NCI-H2171 (cell line): ENCODE measurements at regions not wholly inside any gene's neighbourhood (a gene's known extent, or its start where the extent isn't known, plus 50 kb on each side); places are given as distances from the start of the nearest gene placed in this dataset.

ENCODE experiments used
- DNase-seq: peaks from one replicate; lab custom pipeline; 2025; lab: John Stamatoyannopoulos, UW

DNA sequence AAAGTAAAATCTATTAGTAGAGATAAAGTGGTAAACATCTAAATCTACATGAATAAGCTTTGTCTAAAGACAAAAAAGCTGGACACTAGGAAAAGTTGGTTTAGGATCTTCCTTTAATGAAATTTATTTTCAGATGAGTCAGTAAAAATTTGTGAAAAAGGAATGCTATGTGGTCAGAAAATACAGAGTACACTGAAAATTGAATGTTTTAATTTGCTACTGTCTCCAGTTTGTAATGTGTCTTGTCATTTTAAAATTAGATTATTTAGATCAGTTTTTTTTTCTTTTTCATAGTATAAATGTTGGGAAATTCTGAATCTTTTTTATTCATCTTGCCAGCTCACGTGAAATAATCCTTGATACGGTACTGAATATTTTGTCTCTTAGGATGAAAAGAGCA lies 56.9 kb downstream of the SLITRK6 start:
- DNase-seq, result no peak

DNA sequence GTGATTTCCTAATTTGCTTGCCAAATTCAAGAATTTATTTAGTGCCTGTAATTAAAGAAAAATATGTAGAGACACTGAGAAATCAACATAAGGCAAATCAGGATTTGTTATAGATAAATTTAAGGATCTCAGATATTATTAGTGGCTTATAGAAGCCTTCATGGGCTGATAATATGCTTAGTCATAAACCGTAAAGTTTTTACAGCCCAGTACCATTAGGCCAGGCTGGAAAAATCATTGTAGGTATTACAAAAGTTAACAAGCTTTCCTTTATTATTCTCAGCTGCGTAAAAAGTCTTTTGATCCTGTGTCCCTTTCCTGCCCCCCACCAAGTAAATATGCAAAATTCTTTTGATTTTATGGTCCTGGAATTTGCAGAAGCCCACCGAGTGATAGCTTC lies 58.2 kb downstream of the SLITRK6 start:
- no peak for DNase-seq

DNA sequence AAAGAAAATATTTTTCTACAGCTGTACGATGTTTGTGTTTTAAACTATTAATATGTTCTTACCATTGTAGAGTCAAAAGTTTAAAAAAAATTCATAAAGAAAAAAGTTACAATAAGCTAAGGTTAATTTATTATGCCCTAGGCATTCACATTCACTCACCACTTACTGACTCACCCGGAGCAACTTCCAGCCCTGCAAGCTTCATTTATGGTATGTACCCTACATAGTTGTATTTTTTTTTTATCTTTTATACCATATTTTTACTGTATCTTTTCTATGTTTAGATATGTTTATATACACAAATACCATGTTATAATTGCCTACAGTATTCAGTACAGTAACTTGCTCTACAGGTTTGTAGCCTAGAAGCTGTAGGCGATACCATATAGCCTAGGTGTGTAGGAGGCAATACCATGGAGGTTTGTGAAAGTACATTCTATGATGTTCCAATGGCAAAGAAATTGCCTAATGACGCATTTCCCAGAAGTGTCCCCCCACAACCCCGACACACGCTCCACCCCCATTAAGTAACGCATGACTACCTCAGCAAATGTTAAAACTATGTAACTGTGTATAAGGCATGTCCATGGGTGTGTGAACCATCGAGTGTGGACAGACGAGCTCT lies 60.4 kb downstream of the SLITRK6 start:
- no peak for DNase-seq

DNA sequence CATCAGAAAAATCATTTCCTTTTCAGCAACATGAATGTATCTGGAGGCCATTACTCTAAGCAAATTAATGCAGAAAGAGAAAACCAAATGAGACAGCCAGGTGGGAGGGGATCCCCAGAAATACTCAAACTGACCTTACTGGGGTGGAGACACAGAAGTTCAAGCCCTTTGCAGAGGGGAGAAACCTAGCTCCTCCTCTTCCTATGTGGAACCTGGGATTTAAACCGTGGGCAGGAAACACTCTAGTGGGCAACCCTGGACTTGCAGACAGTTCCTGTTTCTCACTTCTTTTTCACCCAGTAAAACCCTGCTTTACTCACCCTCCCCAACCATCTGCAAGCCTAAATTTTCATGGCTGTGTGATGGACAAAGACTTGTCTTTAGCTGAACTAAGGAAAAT lies 61.3 kb downstream of the SLITRK6 start:
- no peak for DNase-seq

DNA sequence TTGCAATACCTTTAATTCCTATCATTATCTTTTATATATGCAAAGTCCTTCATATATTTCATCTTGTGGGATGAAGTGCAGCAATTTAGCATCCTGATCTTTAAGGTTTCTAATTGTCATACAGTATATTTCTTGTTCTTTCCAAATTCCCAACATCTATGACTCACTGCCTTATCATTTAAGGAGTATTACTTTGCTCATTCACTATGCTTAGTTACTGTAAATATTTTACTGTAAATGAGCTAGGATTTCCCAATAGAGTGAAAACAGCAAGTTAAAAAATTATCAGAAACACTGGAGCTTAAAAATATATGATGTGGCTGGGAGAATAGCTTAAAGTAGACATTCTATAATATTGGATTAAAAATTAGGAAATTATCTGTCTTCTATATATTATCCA lies 69.9 kb downstream of the SLITRK6 start:
- DNase-seq, result no peak

DNA sequence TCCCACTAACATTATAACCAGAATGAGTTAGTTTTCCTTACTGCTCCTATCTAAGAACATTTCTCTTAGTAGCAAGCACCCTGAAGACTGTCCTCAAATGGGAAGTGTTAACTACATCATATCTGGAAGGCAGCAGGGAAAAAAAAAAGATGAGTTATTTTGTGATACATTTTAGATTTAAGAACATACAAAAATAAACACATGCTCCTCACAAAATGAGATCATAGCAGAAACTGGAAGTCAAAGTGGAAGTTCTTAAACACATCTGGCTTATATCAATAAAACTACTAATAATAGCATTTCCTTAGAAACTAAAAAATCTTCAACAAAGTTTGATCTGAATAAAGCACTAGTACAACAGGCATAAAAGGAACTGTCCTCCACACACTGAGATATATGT lies 70.4 kb downstream of the SLITRK6 start:
- DNase-seq, result no peak

DNA sequence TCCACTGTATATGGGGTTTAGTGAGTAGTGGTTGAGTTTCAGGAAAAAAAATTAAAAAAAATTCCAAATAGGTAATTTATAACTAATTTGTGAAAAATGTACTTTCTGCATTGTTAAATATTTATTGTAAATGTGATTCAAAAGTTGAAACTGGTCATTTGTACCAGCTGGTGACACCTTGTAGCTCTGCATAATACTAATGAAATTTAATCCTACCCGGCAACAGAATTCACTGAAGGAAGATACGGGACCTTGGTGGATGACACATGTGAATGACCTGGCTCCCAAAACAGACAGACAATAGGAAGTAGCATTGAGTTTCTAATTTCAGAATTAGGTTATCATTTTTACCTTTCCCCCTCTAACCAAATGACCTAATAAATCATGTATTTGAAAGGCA lies 73.8 kb downstream of the SLITRK6 start:
- no peak for DNase-seq

- DNase-seq, result no peak
Observed at GRCh38 chr13:85724546-85725432, 74.4 kb downstream of the SLITRK6 start.

DNA sequence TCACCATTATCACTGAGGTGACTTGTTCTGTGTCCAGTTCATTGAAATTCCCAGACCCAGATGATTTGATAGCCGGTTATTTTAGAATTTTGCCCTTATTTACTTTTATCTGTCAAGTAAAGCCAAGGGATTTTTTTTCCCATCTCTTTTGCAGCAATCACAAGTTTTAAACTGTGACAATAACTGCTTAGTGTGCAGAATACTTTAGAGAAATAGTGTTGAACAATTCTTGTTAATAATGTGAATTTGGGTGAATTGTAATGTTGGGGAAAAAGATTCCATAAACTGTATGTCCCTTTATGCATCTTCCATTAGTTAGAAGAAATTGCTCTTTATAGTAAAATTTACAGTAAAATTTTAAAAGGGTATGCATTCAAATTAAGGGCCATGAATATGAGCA lies 79.5 kb downstream of the SLITRK6 start:
- no peak for DNase-seq

DNA sequence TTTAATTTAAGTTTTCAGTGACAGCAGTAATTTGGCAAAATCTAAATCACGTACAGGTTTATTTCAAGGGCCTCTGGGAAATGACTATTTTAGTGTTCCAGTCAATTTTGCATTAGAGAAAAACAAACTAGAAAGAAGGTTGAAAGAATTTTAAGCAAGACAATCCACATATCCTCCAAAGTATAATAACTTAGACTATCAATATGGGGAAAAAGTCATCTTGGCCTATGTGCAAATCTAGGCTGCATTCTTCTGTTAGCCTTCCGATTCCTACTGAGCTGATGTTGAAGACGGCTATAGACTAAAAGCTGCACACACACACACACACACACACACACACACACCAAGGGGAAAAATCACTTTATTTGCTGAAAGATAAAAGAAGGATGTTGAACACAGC lies 81.3 kb downstream of the SLITRK6 start:
- DNase-seq, result no peak

DNA sequence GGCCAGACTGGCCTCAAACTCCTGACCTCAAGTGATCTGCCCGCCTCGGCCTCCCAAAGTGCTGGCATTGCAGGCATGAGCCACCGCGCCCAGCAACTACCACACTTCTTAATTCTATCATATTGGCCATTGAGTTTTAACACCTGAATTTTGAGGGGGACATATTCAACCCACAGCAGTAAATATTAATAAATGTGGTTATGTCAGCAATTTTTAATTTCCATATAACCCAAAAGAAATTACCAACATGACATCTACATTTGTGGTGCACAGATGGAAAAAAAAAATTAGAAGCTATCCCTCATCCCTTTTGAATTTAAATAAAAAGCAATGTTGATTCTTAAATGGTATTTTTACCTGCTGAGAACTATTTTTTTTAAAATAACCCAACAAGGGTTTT lies 88.7 kb downstream of the SLITRK6 start:
- no peak for DNase-seq

- no peak for DNase-seq
Observed at GRCh38 chr13:85709721-85710120, 89.5 kb downstream of the SLITRK6 start.

DNA sequence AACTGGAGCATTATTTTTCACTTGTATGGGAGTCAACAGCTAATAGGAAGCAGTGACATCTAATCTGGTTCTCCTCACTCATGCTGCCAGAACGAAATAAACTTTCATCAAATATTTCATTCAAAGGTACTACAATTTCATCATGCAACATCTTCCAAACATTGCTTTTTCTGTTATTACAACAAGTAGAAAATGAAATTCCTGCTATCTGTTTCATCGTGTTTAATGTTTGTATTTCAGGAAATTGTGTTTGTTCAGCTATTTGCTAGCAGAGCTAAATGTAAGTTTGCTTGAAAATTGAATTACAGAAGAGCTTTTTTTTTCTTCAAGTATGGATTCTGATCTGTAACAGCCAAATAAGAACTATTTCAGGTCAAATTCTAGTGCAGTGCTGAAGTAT lies 90.1 kb downstream of the SLITRK6 start:
- no peak for DNase-seq

DNA sequence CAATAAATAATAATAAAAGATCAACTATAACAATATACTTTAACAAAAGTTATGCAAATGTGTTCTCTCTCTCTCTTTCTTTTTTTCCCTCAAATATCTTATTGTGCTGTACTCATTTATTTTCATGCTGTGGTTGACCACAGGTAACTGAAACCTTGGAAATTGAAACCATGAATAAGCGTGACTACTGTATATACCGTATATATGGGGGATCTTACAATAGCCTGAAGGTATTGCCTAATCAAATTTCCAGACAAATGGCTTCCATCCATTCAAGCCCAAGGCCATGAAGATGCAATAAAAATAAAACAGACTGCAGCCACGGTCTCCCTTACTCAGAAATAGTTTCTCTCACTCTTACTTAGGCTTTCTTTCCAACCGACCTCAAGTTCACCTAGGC lies 98.3 kb downstream of the SLITRK6 start:
- no peak for DNase-seq

GRCh38 chr13:85698256-85698655 lies 101.0 kb downstream of the SLITRK6 start:
- no peak for DNase-seq

DNA sequence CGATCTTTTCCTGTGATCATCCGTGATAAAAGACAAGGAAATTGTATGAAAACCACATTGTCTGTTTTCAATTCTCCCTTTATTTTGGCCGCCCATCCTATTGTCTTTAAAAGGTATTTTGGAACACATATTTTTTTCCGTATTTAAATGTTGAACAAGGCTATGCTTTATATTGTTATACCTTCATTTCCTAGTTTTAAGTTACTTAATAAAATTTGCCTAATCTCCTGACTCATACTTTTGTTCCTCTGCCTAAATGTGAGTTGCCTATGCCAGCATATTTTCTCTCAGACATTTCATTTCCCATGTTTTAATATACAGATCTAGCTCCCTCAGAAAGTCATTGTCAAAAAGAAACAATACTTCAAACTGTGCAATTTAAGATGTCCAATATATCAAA lies 104.2 kb downstream of the SLITRK6 start:
- DNase-seq, result no peak

GRCh38 chr13:85693889-85694511 lies 105.2 kb downstream of the SLITRK6 start:
- no peak for DNase-seq

DNA sequence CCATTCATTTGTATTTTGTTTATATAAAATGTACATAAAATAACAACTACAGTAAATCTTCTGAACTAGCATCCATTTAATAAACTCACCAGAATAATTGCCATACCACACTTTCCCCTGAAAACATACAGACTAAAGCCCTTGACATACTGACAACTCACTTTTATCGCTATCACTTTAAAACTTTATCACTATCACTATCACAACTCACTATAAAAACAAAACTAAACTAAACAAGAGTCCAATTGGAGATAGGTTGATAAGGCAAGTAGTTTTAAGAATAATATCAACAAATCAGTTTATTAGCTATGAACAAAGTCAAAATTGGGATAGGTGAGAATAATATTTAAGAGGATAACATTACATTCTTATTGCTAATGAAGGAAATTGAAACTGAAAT lies 108.9 kb downstream of the SLITRK6 start:
- no peak for DNase-seq

- no peak for DNase-seq
Observed at GRCh38 chr13:85685436-85685835, 113.8 kb downstream of the SLITRK6 start.

DNA sequence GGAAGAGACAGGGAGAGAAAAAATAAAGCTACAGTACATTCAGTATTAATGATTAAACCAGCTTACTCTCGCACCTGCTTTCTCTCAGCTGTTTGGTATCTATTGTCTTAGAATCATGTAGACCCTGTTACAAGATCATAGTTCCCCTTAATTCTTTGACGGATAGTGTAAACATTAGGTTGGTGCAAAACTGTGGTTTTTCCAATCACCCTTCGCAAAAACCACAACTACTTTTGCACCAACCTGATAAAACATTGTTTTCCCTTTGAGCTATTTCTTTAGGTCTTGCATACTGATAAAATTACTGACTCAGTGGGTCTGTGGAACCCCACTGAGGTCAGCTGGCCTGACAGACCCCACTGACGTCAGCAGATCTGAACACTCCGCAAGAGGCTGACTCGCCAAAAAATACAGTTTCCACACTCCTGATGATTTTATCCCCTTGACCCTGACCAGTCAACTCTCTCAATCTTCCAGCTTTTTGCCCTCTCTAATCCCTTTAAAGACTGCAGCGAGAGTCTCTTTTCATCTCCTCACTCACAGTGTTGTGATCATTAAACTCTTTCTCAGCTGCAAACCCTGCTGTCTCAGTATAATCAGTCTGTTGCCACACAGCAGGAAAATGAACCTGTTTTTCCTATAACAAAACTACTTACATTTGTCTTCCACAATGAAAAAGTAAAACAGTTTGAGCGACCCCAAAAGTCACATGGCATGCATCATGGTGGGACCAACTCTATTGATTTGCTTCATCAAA lies 123.9 kb downstream of the SLITRK6 start:
- no peak for DNase-seq

- DNase-seq, result no peak
Observed at GRCh38 chr13:85671336-85671735, 127.9 kb downstream of the SLITRK6 start.

DNA sequence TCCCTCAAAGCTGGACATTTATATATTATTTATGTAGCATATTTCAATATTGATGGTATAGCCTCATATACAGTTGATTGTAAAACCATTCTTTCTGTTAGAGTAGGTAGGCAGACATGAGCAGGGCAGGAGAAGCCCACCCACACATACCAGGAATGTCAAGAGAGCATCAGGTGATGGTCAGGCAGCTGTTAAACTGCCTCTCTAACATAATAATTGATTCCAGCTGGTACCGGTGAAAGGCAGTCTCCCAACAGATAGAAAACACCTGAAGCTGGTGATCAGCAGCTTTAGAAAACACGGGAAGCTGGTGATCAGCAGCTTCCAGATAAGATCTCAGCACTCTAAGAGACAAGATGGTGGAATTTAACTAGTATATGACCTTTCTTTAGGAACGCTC lies 132.9 kb downstream of the SLITRK6 start:
- DNase-seq, result no peak

GRCh38 chr13:85665286-85665685 lies 133.9 kb downstream of the SLITRK6 start:
- no peak for DNase-seq
